Endothelial cell of umbilical vein (primary cell): ENCODE measurements at regions not wholly inside any gene's neighbourhood (a gene's known extent, or its start where the extent isn't known, plus 50 kb on each side); places are given as distances from the start of the nearest gene placed in this dataset.
A peak's percentile ranks its signal among the peaks of the same experiment; 100 is the strongest.

Experiments
- BruUV-seq: library from RNA; stranded (reverse); fragments of 400-500 nt; replicated peaks from 2 replicates; lab custom pipeline; 2021; lab: Mats Ljungman, UMichigan
- CTCF ChIA-PET: fragments of 300-600, 350-600 bp; sonication (Branson Sonifier 250); formaldehyde crosslinking; loops from one replicate; lab custom pipeline; 2021; ENCODE audit warnings: antibody characterized with exemption, inconsistent platforms; lab: Charles Lee
- POLR2A ChIA-PET: fragments of 300-600, 350-600 bp; sonication (Branson Sonifier 250); formaldehyde crosslinking; loops from one replicate; lab custom pipeline; 2021; ENCODE audit warnings: antibody characterized with exemption, inconsistent platforms; lab: Charles Lee
- DNase-seq: peaks from one replicate; pipeline ENCODE4 v3.0.0-alpha.2; 2011; ENCODE audit warnings: low read depth, low spot score
- FAIRE-seq: peaks from 2 replicates; lab custom pipeline; 2011; peaks lifted over from hg19 to GRCh38; lab: Jason Lieb, UNC
- H2AFZ ChIP-seq: 2 replicates; pipeline ENCODE4 v1.6.0; 2012; ENCODE audit warnings: low read depth, low read length, control low read depth, inconsistent platforms
- H3K27ac ChIP-seq: 2 replicates; pipeline ENCODE4 v1.5.1; 2011; ENCODE audit warnings: low read depth, mild to moderate bottlenecking, control low read depth, low read length, moderate library complexity; ENCODE audit not compliant: insufficient read depth
- H3K27me3 ChIP-seq, 2 experiments: 2 replicates each; pipeline versions ENCODE4 v1.6.0 to v1.6.1; 2011; ENCODE audit warnings: low read length in 2 of 2, mixed read lengths in 1 of 2; ENCODE audit not compliant: control insufficient read depth in 2 of 2, insufficient read depth in 2 of 2
- H3K36me3 ChIP-seq, 2 experiments: 2 replicates in 1 of 2; 3 replicates in 1 of 2; pipeline ENCODE4 v1.5.1; 2011; ENCODE audit warnings: low read length in 2 of 2, mild to moderate bottlenecking in 1 of 2, moderate library complexity in 1 of 2; ENCODE audit not compliant: control insufficient read depth in 2 of 2, insufficient read depth in 2 of 2; ENCODE audit errors: extremely low read depth in 1 of 2
- H3K4me1 ChIP-seq: 3 replicates; pipeline ENCODE4 v1.5.1; 2011; ENCODE audit warnings: mild to moderate bottlenecking, low read length; ENCODE audit not compliant: control insufficient read depth, insufficient read depth; ENCODE audit errors: extremely low read depth
- H3K4me2 ChIP-seq: 2 replicates; pipeline ENCODE4 v1.6.1; 2011; ENCODE audit warnings: low read length, control low read depth, mixed read lengths; ENCODE audit not compliant: insufficient read depth
- H3K4me3 ChIP-seq, 3 experiments: fragments of 200-600 bp in 1 of 3; sonication (generic), shearing (Covaris generic) in 1 of 3; replicated peaks in 1 of 3; 2 replicates each; pipeline ENCODE4 v1.5.1; 2011 to 2016; ENCODE audit warnings: control low read depth in 3 of 3, low read length in 3 of 3, mild to moderate bottlenecking in 2 of 3, inconsistent platforms in 1 of 3, low read depth in 1 of 3, moderate library complexity in 1 of 3; ENCODE audit not compliant: insufficient read depth in 1 of 3
- H3K79me2 ChIP-seq: 2 replicates; pipeline ENCODE4 v1.6.0; 2012; ENCODE audit warnings: low read length, inconsistent platforms; ENCODE audit not compliant: control insufficient read depth, insufficient read depth
- H3K9ac ChIP-seq: replicated peaks from 2 replicates; pipeline ENCODE3; 2011; ENCODE audit warnings: low read length, control low read depth; ENCODE audit not compliant: insufficient read depth; ENCODE audit errors: extremely low read depth
- H3K9me1 ChIP-seq: replicated peaks from 3 replicates; pipeline ENCODE4 v1.6.0; 2011; ENCODE audit warnings: mild to moderate bottlenecking, low read length; ENCODE audit not compliant: control insufficient read depth, insufficient read depth; ENCODE audit errors: extremely low read depth
- H3K9me3 ChIP-seq: replicated peaks from 2 replicates; pipeline ENCODE4 v1.5.1; 2012; ENCODE audit warnings: low read length, inconsistent platforms; ENCODE audit not compliant: control insufficient read depth, insufficient read depth
- H4K20me1 ChIP-seq: replicated peaks from 2 replicates; pipeline ENCODE3; 2011; ENCODE audit warnings: mild to moderate bottlenecking, low read length; ENCODE audit not compliant: control insufficient read depth, insufficient read depth; ENCODE audit errors: extremely low read depth
- CTCF ChIP-seq, 2 donors: IDR thresholded peaks; 1 replicate in 1 of 2; 2 replicates in 1 of 2; pipeline ENCODE4 v1.5.1; 2011; ENCODE audit warnings: low read length in 2 of 2, mild to moderate bottlenecking in 2 of 2, moderate library complexity in 2 of 2, control low read depth in 1 of 2, inconsistent platforms in 1 of 2, low read depth in 1 of 2; ENCODE audit not compliant: insufficient read depth in 1 of 2; ENCODE audit errors: extremely low read depth in 1 of 2
- EZH2 ChIP-seq: IDR thresholded peaks from 2 replicates; pipeline ENCODE4 v1.6.1; 2012; ENCODE audit warnings: borderline replicate concordance, low read depth, mild to moderate bottlenecking, moderate library complexity, low read length, inconsistent platforms; ENCODE audit not compliant: severe bottlenecking
- FOS ChIP-seq: IDR thresholded peaks from 2 replicates; pipeline ENCODE4 v1.6.1; 2011; ENCODE audit warnings: mild to moderate bottlenecking, low read length, moderate library complexity, borderline replicate concordance; ENCODE audit not compliant: insufficient read depth
- GATA2 ChIP-seq: IDR thresholded peaks from 2 replicates; pipeline ENCODE4 v1.7.0; 2011; ENCODE audit warnings: low read depth, mild to moderate bottlenecking, moderate library complexity, mixed read lengths, low read length; ENCODE audit not compliant: insufficient read length, insufficient read depth
- JUN ChIP-seq: IDR thresholded peaks from 2 replicates; pipeline ENCODE4 v1.6.1; 2011; ENCODE audit warnings: borderline replicate concordance, low read depth; ENCODE audit not compliant: insufficient read length, insufficient read depth
- MAX ChIP-seq: IDR thresholded peaks from 2 replicates; pipeline ENCODE4 v1.6.1; 2011; ENCODE audit not compliant: insufficient read depth, insufficient read length
- MYC ChIP-seq: IDR thresholded peaks from one replicate; pipeline ENCODE4 v1.6.1; 2011; ENCODE audit warnings: mild to moderate bottlenecking, low read depth, low read length
- POLR2A ChIP-seq: IDR thresholded peaks from 2 replicates; pipeline ENCODE4 v1.6.1; 2012; ENCODE audit warnings: low read depth, mild to moderate bottlenecking, control low read depth, low read length
- POLR2AphosphoS5 ChIP-seq: IDR thresholded peaks from 2 replicates; pipeline ENCODE4 v1.6.1; 2012; ENCODE audit warnings: low read depth, mild to moderate bottlenecking, control low read depth, low read length, moderate library complexity; ENCODE audit not compliant: insufficient read depth
- dilution Hi-C: fragments of 300-500 bp; cut with MboI; formaldehyde crosslinking; loops from one replicate; pipeline ENCODE4 v1.15.0; 2019; ENCODE audit warnings: low sequenced_read_pairs; ENCODE audit not compliant: extremely low pct_ligation_motif_present
- intact Hi-C: fragments of 100-400 bp; cut with micrococcal nuclease; formaldehyde crosslinking; loops from one replicate; pipeline ENCODE4 v1.10.0; 2022

GRCh38 chr13:73158851-73159250 lies 100.0 kb downstream of the KLF5 start:
- H3K27ac ChIP-seq = no peak overlapping the region
- no peaks in the 10 kb centered on the region for H3K36me3 ChIP-seq
- ChIA-PET POLR2A (no interaction called here), CTCF (no interaction called here)
- H3K4me3 ChIP-seq = no peak overlapping the region
- H3K4me2 ChIP-seq = no peak overlapping the region
- no peak for TF ChIP-seq POLR2AphosphoS5
- no peak for TF ChIP-seq MYC
- no peak for TF ChIP-seq JUN
- no peak for TF ChIP-seq POLR2A
- no peak for TF ChIP-seq MAX
- TF ChIP-seq EZH2 = no peak
- no peak for TF ChIP-seq GATA2
- TF ChIP-seq CTCF (IDR thresholded peaks at IDR 0.05; ENCODE audit: extremely low read depth in 1 of 2, insufficient read depth in 1 of 2, low read depth in 1 of 2, low read length in 2 of 2) = no peak
- no peak for TF ChIP-seq FOS
- no peak overlapping the region for H3K9ac ChIP-seq
- intact Hi-C loops = no loop called here
- FAIRE-seq (no peak), DNase-seq (peak; percentile 9)
- dilution Hi-C loops = no loop called here
- H3K9me1 ChIP-seq = no peaks in the 10 kb centered on the region
- H3K79me2 ChIP-seq = no peaks in the 10 kb centered on the region
- H3K9me3 ChIP-seq = no peaks in the 10 kb centered on the region
- H2AFZ ChIP-seq = peak overlapping the region; percentile 54
- no TSS peak for BruUV-seq
- no peaks in the 10 kb centered on the region for H3K27me3 ChIP-seq
- no peaks in the 10 kb centered on the region for H4K20me1 ChIP-seq
- H3K4me1 ChIP-seq = no peaks in the 10 kb centered on the region
